ENCODE measurements at regions not wholly inside any gene's neighbourhood (a gene's known extent, or its start where the extent isn't known, plus 50 kb on each side); places are given as distances from the start of the nearest gene placed in this dataset.

DNA sequence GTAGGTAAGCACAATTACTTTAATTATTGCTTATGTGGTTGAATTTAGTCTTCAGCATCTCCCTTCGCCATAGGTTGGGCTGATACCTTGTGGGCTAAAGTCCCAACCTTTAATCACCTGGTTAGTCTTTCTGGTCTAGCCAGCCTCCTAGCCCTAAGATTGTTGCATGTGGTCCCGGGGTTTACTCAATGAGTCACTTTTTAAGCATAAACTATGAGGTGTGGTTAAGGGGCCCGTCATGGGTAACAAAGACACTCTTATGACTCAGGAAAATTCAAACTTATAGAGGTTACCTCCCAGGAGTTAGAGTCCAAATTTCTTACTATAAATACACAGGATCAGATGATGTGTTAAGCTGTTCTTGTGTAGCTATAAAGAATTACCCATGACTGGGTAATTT lies 841.6 kb downstream of the TRIB2 start:
- TF ChIP-seq EP300 (IDR thresholded peaks at IDR 0.05; ENCODE audit: borderline replicate concordance in 1 of 2, low read depth in 2 of 2, low read length in 2 of 2) (no peak), ZNF274 (IDR thresholded peaks at IDR 0.05; ENCODE audit: borderline replicate concordance, extremely low read depth, low read length) (no peak), SIRT6 (IDR thresholded peaks at IDR 0.05; ENCODE audit: low read length) (no peak), CTBP2 (IDR thresholded peaks at IDR 0.05; ENCODE audit: borderline replicate concordance, insufficient read depth, insufficient read length, low read length) (no peak), SUZ12 (IDR thresholded peaks at IDR 0.05; ENCODE audit: low read length) (no peak), POLR2A (IDR thresholded peaks at IDR 0.05; ENCODE audit: control extremely low read depth in 1 of 2, low read depth in 2 of 2, low read length in 2 of 2) (no peak), YY1 (IDR thresholded peaks at IDR 0.05; ENCODE audit: low read depth, low read length) (no peak), USF2 (IDR thresholded peaks at IDR 0.05; ENCODE audit: low read length) (no peak), TEAD4 (IDR thresholded peaks at IDR 0.05; ENCODE audit: low read depth, low read length) (no peak), RAD21 (IDR thresholded peaks at IDR 0.05 in 1 of 2, conservative IDR thresholded peaks at IDR 0.05 in 1 of 2; ENCODE audit: low read depth in 2 of 2, low read length in 2 of 2) (no peak), POLR2AphosphoS5 (IDR thresholded peaks at IDR 0.05; ENCODE audit: low read depth, low read length) (no peak), ASH2L (IDR thresholded peaks at IDR 0.05; ENCODE audit: low read length) (no peak), EZH2 (IDR thresholded peaks at IDR 0.05; ENCODE audit: low read depth, low read length, severe bottlenecking) (no peak)
- TF ChIP-seq, protein P1, sequence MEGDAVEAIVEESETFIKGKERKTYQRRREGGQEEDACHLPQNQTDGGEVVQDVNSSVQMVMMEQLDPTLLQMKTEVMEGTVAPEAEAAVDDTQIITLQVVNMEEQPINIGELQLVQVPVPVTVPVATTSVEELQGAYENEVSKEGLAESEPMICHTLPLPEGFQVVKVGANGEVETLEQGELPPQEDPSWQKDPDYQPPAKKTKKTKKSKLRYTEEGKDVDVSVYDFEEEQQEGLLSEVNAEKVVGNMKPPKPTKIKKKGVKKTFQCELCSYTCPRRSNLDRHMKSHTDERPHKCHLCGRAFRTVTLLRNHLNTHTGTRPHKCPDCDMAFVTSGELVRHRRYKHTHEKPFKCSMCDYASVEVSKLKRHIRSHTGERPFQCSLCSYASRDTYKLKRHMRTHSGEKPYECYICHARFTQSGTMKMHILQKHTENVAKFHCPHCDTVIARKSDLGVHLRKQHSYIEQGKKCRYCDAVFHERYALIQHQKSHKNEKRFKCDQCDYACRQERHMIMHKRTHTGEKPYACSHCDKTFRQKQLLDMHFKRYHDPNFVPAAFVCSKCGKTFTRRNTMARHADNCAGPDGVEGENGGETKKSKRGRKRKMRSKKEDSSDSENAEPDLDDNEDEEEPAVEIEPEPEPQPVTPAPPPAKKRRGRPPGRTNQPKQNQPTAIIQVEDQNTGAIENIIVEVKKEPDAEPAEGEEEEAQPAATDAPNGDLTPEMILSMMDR (IDR thresholded peaks at IDR 0.05; ENCODE audit: control extremely low read depth in 1 of 3, insufficient read depth in 1 of 3, low read depth in 1 of 3, low read length in 3 of 3), result no peak

Data from H1 (cell line).